ENCODE measurements at regions not wholly inside any gene's neighbourhood (a gene's known extent, or its start where the extent isn't known, plus 50 kb on each side); places are given as distances from the start of the nearest gene placed in this dataset.

GRCh38 chr2:156136566-156136965 lies 196.0 kb downstream of the NR4A2 start:
- TF ChIP-seq, protein P1, sequence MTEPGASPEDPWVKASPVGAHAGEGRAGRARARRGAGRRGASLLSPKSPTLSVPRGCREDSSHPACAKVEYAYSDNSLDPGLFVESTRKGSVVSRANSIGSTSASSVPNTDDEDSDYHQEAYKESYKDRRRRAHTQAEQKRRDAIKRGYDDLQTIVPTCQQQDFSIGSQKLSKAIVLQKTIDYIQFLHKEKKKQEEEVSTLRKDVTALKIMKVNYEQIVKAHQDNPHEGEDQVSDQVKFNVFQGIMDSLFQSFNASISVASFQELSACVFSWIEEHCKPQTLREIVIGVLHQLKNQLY (CRISPR knock-in tag; IDR thresholded peaks at IDR 0.05) = no peak
- TF ChIP-seq ZNF232 (CRISPR knock-in tag; IDR thresholded peaks at IDR 0.05) (no peak), CTCF (IDR thresholded peaks at IDR 0.05) (no peak)
